HCT116 (cell line): ENCODE measurements at regions not wholly inside any gene's neighbourhood (a gene's known extent, or its start where the extent isn't known, plus 50 kb on each side); places are given as distances from the start of the nearest gene placed in this dataset.

Source experiments
- ATAC-seq: fragments of 200-7000 bp; cut with Tn5 transposase; 2 replicates; pipeline ENCODE4 v1.9.1; 2020; ENCODE audit warnings: mild to moderate bottlenecking, moderate library complexity
- BruUV-seq: library from RNA; stranded (reverse); fragments of 400-500 nt; replicated peaks from 2 replicates; lab custom pipeline; 2021; lab: Mats Ljungman, UMichigan
- CTCF ChIA-PET: fragments of 300-600 bp; sonication (Branson Sonifier 250); formaldehyde crosslinking; loops from one replicate; lab custom pipeline; 2021; ENCODE audit warnings: antibody characterized with exemption; lab: Charles Lee
- POLR2A ChIA-PET: fragments of 300-600, 350-600 bp; sonication (Branson Sonifier 250); formaldehyde crosslinking; loops from one replicate; lab custom pipeline; 2021; ENCODE audit warnings: antibody characterized with exemption; lab: Charles Lee
- RAD21 ChIA-PET, 2 experiments: fragments of 300-600 bp; sonication (Branson Sonifier 250); formaldehyde crosslinking; loops; one replicate each; lab custom pipeline; 2023; ENCODE audit warnings: low total read pairs in 2 of 2; ENCODE audit not compliant: uncharacterized antibody in 2 of 2, unreplicated experiment in 2 of 2, low non-redundant PET in 1 of 2; lab: Charles Lee
- DNase-seq: peaks from one replicate; pipeline ENCODE4 v3.0.0-alpha.2; 2010; ENCODE audit warnings: low read depth, low spot score
- H2AFZ ChIP-seq: fragments of 200-600 bp; shearing (Covaris generic), sonication (generic); 2 replicates; pipeline ENCODE4 v1.6.1; 2017; ENCODE audit warnings: low read depth, mixed run types, mixed read lengths, antibody characterized with exemption, low read length; ENCODE audit not compliant: poor library complexity, severe bottlenecking
- H3K27ac ChIP-seq: 2 replicates; pipeline ENCODE4 v1.5.1; 2012; ENCODE audit warnings: low read depth, low read length
- H3K27me3 ChIP-seq: fragments of 200-600 bp; sonication (generic); 2 replicates; pipeline ENCODE4 v1.6.1; 2016; ENCODE audit warnings: mixed run types, low read length, mixed read lengths; ENCODE audit not compliant: insufficient read depth
- H3K36me3 ChIP-seq, 2 experiments: fragments of 200-500 bp in 1 of 2; fragments of 200-600 bp in 1 of 2; sonication (Bioruptor generic) in 1 of 2; sonication (generic) in 1 of 2; 2 replicates each; pipeline versions ENCODE4 v1.5.1 to v1.6.1; 2014 to 2016; ENCODE audit warnings: low read length in 2 of 2, inconsistent platforms in 1 of 2, mixed read lengths in 1 of 2, mixed run types in 1 of 2; ENCODE audit not compliant: insufficient read depth in 2 of 2, control insufficient read depth in 1 of 2
- H3K4me1 ChIP-seq, 2 experiments: fragments of 200-600 bp in 1 of 2; sonication (generic) in 1 of 2; 2 replicates each; pipeline versions ENCODE4 v1.5.1 to v1.6.1; 2012 to 2017; ENCODE audit warnings: low read length in 2 of 2, inconsistent platforms in 1 of 2, mild to moderate bottlenecking in 1 of 2, mixed read lengths in 1 of 2, mixed run types in 1 of 2, moderate library complexity in 1 of 2; ENCODE audit not compliant: insufficient read depth in 2 of 2, control insufficient read depth in 1 of 2
- H3K4me2 ChIP-seq: fragments of 200-600 bp; sonication (generic); 2 replicates; pipeline ENCODE4 v1.6.1; 2017; ENCODE audit warnings: mixed run types, low read length, mixed read lengths
- H3K4me3 ChIP-seq, 2 experiments: fragments of 200-600 bp in 1 of 2; sonication (generic) in 1 of 2; replicated peaks in 1 of 2; 2 replicates each; pipeline ENCODE4 v1.5.1; 2011 to 2016; ENCODE audit warnings: low read length in 2 of 2, control low read depth in 1 of 2, low read depth in 1 of 2, mild to moderate bottlenecking in 1 of 2, mixed read lengths in 1 of 2, mixed run types in 1 of 2
- H3K79me2 ChIP-seq: fragments of 200-600 bp; sonication (generic); 2 replicates; pipeline ENCODE4 v1.6.1; 2017; ENCODE audit warnings: mild to moderate bottlenecking, mixed run types, low read length, moderate library complexity, mixed read lengths; ENCODE audit not compliant: insufficient read depth
- H3K9ac ChIP-seq: fragments of 200-600 bp; sonication (generic); 2 replicates; pipeline ENCODE4 v1.6.1; 2016; ENCODE audit warnings: low read length, mixed read lengths
- H3K9me2 ChIP-seq: fragments of 200-600 bp; sonication (generic), shearing (Covaris generic); 2 replicates; pipeline ENCODE4 v1.6.1; 2017; ENCODE audit warnings: mixed run types, mild to moderate bottlenecking, moderate library complexity; ENCODE audit not compliant: insufficient read depth
- H3K9me3 ChIP-seq, 2 experiments: fragments of 200-500 bp in 1 of 2; fragments of 200-600 bp in 1 of 2; sonication (Bioruptor generic) in 1 of 2; sonication (generic) in 1 of 2; 2 replicates each; pipeline ENCODE4 v1.6.1; 2014 to 2017; ENCODE audit warnings: low read length in 2 of 2, mixed read lengths in 2 of 2, inconsistent platforms in 1 of 2, low read depth in 1 of 2, mild to moderate bottlenecking in 1 of 2, mixed run types in 1 of 2, moderate library complexity in 1 of 2; ENCODE audit not compliant: control insufficient read depth in 1 of 2, insufficient read depth in 1 of 2
- H4K20me1 ChIP-seq: fragments of 200-600 bp; sonication (generic), shearing (Covaris generic); 2 replicates; pipeline ENCODE4 v1.6.1; 2017; ENCODE audit warnings: mixed run types, mild to moderate bottlenecking, moderate library complexity; ENCODE audit not compliant: insufficient read depth
- CBX3 ChIP-seq: IDR thresholded peaks from 2 replicates; pipeline ENCODE4 v1.6.1; 2012; ENCODE audit warnings: low read depth
- CTCF ChIP-seq, 3 experiments: fragments of 200-600 bp in 1 of 3; sonication (generic) in 1 of 3; IDR thresholded peaks in 2 of 3; conservative IDR thresholded peaks in 1 of 3; 2 replicates each; pipeline ENCODE4 v1.5.1; 2012 to 2017; ENCODE audit warnings: low read depth in 2 of 3, low read length in 2 of 3, antibody characterized with exemption in 1 of 3, borderline replicate concordance in 1 of 3, control low read depth in 1 of 3, mild to moderate bottlenecking in 1 of 3, mixed read lengths in 1 of 3, mixed run types in 1 of 3, moderate library complexity in 1 of 3; ENCODE audit not compliant: insufficient read depth in 1 of 3
- EGR1 ChIP-seq: IDR thresholded peaks from 2 replicates; pipeline ENCODE4 v1.6.1; 2012; ENCODE audit warnings: low read depth
- ELF1 ChIP-seq: IDR thresholded peaks from 2 replicates; pipeline ENCODE4 v1.6.1; 2012; ENCODE audit warnings: low read depth, borderline replicate concordance
- MAX ChIP-seq: IDR thresholded peaks from 2 replicates; pipeline ENCODE4 v1.6.1; 2012
- SIN3A ChIP-seq: IDR thresholded peaks from 2 replicates; pipeline ENCODE4 v1.6.1; 2012; ENCODE audit warnings: low read depth
- SP1 ChIP-seq: IDR thresholded peaks from 2 replicates; pipeline ENCODE4 v1.6.1; 2012; ENCODE audit warnings: low read depth
- SRF ChIP-seq: IDR thresholded peaks from 2 replicates; pipeline ENCODE4 v1.6.1; 2012; ENCODE audit warnings: low read depth
- ZBTB33 ChIP-seq: IDR thresholded peaks from 2 replicates; pipeline ENCODE4 v1.6.1; 2011; ENCODE audit warnings: mild to moderate bottlenecking, low read length, moderate library complexity; ENCODE audit not compliant: insufficient replicate concordance; ENCODE audit errors: extremely low read depth
- intact Hi-C: fragments of 100-400 bp; cut with micrococcal nuclease; formaldehyde crosslinking; loops from 2 replicates; pipeline ENCODE4 v1.10.0; 2022

- no peak for TF ChIP-seq MAX
- TF ChIP-seq ELF1, result no peak
- no peak for TF ChIP-seq SRF
- no peak for TF ChIP-seq CBX3
- no peak for TF ChIP-seq ZBTB33
- no peak for TF ChIP-seq SP1
- TF ChIP-seq EGR1, result no peak
Measured at GRCh38 chr1:162919034-162919433, 58.1 kb upstream of the CCDC190 start (continued).

DNA sequence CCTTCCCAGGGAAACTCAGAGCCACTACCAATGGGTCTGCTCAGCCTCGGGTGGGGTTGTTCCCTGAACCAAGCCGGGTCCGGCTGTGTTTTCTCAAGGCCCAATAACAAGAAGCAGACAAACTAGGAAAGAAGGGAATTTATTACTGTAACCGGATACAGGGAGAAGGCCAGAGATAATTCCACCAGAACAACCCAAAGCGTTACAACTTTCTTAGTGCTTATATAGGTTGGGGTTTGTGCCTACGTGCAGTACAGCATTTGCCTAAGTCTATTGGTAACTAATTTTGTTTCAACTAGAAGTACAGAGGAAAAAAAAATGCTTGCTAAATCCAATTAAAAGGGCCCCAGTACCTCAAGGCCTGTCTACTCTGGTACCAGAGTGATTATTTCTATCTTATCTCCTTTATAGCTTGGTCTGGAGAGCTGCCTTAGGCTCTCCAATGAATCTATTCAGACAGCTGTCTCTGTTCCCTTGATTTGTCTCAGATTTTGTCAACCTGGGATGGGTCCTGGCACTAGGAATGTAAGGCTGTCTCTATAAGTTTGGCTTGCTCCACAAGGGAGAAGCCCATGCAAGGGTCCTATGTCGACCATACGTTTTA lies 57.3 kb upstream of the CCDC190 start:
- Histone ChIP-seq H4K20me1 (no peaks in the 10 kb centered on the region), H3K9me2 (no peaks in the 10 kb centered on the region), H3K4me2 (no peak overlapping the region), H3K4me3 (no peak overlapping the region), H3K9ac (no peak overlapping the region), H3K9me3 (no peaks in the 10 kb centered on the region), H3K79me2 (no peaks in the 10 kb centered on the region), H3K27me3 (no peaks in the 10 kb centered on the region), H3K27ac (no peak overlapping the region), H3K36me3 (no peaks in the 10 kb centered on the region), H3K4me1 (no peaks in the 10 kb centered on the region), H2AFZ (no peak overlapping the region)
- ChIA-PET RAD21 (no interaction called here), POLR2A (no interaction called here), CTCF (no interaction called here)
- ATAC-seq (no peak), DNase-seq (no peak)
- BruUV-seq, result no TSS peak
- TF ChIP-seq CTCF (IDR thresholded peaks at IDR 0.05 in 2 of 3, conservative IDR thresholded peaks at IDR 0.05 in 1 of 3; ENCODE audit: borderline replicate concordance in 1 of 3, insufficient read depth in 1 of 3, low read depth in 2 of 3, low read length in 2 of 3) (no peak), SIN3A (no peak), SP1 (no peak), CBX3 (no peak)
- intact Hi-C loops, result no loop called here
